Activated CD4-positive, alpha-beta T cell treated with anti-CD3 and anti-CD28 coated beads, Interleukin-2, amount 50 U/mL, for 48 hours (primary cell): ENCODE measurements at regions not wholly inside any gene's neighbourhood (a gene's known extent, or its start where the extent isn't known, plus 50 kb on each side); places are given as distances from the start of the nearest gene placed in this dataset.

ENCODE experiments used
- DNase-seq, 2 experiments: peaks; one replicate each; pipeline ENCODE4 v3.0.0-alpha.2; 2020

DNA sequence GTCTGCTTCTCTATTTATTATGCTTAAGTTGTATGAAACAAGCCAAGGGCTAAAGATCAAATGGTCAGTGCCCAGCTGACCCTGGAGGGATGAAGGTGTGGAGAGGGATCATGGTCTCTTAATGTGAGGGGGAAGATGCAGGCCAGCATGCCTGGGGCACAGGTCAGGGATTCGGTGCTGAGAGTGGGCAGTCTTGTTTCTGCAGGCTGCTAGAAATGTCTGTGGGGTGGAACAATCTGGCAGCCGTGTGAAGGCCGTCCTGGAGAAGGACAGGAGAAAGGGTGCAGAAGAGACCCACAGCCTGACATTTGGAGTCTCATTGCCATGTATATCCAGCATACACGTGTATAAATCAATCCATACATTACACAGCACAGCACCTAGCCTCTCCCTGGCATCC lies 258.3 kb upstream of the MOCS1 start:
- DNase-seq: no peak

DNA sequence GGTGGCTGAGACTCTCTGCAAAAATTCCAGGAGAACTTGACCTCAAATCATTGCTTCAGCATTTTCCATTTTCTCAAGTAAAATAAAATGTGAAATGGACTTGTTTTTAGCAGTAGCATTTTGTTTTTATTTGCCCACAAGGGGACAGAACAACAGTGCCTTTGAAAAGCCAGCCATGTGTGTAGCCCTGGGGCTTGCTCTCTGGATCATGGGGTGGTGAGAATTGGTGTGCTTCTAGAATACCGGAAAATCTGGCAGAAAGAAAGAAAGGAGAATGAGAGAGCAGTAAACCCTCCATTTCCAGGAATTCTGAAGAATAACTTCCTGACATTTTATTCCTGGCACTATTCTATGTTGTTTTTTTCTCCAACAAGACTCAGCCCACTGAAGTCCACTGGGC lies 254.7 kb upstream of the MOCS1 start:
- DNase-seq: no peak

DNA sequence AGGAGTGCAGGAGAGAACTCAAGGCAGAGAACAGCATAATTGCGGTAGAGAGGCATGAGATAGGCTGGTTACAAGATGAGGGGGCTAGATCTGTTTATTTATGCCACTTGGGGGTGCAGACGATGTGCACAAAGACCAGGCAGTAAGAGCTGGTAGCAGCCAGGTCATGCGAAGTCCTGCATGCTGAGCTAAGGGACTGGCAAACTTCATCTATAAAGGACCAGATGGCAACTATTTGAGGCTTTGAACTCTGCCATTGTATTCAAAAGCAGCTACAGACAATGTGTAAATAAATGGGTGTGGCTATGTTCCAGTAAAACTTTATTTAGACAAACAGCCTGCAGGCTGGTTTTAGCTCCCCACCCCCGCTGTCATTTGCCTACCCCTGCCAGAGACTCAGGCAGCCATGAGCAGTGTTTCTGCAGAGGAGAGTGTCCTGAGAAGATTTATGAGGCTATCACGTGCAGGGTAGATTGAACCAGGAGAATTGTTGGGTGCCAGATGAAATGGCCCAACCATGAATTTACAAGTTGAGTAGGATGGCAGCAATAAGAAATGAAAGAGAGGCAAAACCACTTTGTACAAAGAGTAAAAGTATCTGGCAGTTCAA lies 253.4 kb upstream of the MOCS1 start:
- no peak for DNase-seq

GRCh38 chr6:40185486-40185885 lies 251.2 kb upstream of the MOCS1 start:
- DNase-seq: no peak

- no peak for DNase-seq
These were observed 249.6 kb upstream of the MOCS1 start for GRCh38 chr6:40183902-40184301.

GRCh38 chr6:40181367-40181766 lies 247.1 kb upstream of the MOCS1 start:
- DNase-seq: no peak

- DNase-seq: no peak
These were observed 246.0 kb upstream of the MOCS1 start for GRCh38 chr6:40180271-40180670.

GRCh38 chr6:40179496-40179895 lies 245.2 kb upstream of the MOCS1 start:
- no peak for DNase-seq

DNA sequence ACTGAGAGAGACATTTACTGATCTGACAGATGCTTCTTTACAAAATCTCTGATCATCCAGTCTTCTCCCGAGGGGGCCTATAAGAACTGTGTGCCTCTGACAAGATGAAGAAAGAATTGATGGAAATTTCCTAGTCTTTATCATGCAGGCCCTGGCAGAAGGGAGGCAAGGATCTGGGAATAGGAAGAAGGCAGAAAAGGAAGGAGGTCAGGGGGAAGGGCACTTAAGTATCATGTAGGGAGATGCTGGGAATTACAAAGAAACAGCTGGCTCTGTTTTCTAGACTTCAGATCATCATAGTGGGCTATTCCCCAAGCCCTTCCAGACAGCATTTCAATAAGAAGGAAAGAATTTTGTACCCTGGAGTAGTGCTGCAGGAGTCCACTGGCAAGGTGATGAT lies 243.3 kb upstream of the MOCS1 start:
- DNase-seq: no peak

DNA sequence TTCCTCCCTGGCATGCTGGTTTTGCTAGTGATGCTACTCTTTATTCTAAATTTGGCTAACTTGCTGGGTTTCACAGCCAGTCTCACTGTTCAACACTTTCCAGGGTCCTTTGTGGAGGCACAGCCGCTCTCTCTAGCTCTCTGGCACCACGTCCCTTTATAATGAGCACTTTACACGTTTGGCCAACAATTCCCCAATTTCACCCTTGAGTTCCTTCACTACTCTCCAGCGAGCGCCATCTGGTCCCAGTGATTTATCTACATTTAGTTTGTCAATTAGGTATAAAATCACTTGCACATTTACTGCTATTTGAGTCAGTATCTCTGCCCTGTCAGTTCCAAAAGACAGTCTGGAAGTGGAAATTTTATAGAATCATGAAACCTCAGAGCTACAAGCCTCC lies 241.9 kb upstream of the MOCS1 start:
- no peak for DNase-seq

- DNase-seq: no peak
These were observed 238.0 kb upstream of the MOCS1 start for GRCh38 chr6:40172272-40172671.

DNA sequence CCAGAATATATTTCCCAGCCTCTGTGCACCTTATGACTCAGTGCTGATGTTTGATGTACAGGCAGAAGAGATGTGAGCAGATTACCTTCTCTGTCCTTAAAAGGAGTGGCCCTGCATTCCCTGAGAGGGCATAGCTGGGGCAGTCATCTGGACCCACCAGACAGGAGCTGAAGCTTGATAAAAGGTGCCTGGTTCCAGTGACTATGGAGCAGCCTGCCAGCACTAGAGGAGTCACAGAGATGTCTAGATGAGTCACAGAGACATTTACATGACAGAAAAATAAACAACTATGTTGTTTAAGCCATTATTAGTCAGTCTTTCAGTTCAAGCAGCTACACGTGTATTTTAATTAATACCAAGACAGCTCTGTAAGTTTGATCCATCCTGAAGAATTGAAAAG lies 237.1 kb upstream of the MOCS1 start:
- DNase-seq: no peak

GRCh38 chr6:40170856-40171255 lies 236.6 kb upstream of the MOCS1 start:
- DNase-seq: no peak

GRCh38 chr6:40169878-40170277 lies 235.6 kb upstream of the MOCS1 start:
- DNase-seq: no peak

- no peak for DNase-seq
These were observed 232.7 kb upstream of the MOCS1 start for GRCh38 chr6:40166963-40167362.

- no peak for DNase-seq
These were observed 230.9 kb upstream of the MOCS1 start for GRCh38 chr6:40165036-40165709.

GRCh38 chr6:40164345-40164755 lies 230.1 kb upstream of the MOCS1 start:
- DNase-seq: no peak

GRCh38 chr6:40163924-40164323 lies 229.7 kb upstream of the MOCS1 start:
- no peak for DNase-seq

DNA sequence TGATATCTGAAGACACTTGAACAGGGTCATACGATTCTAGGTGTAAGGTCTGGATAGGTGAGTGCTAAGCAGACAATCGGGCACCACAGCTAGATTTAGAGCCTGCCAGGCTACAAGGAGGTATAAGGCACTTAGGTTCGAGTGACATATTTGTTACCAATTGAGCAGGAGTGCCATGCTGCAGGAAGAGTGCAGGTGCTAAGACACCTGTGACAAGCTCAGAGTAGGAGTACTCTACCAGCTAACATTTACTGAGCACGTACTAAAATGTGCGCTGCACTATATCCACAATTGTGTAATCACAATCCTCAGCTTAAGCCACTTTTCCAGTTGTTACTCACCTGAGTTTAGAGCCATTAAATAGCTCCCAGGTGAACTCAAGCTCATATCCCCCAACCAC lies 227.8 kb upstream of the MOCS1 start:
- DNase-seq: no peak

- DNase-seq: no peak
These were observed 226.6 kb upstream of the MOCS1 start for GRCh38 chr6:40160826-40161225.

DNA sequence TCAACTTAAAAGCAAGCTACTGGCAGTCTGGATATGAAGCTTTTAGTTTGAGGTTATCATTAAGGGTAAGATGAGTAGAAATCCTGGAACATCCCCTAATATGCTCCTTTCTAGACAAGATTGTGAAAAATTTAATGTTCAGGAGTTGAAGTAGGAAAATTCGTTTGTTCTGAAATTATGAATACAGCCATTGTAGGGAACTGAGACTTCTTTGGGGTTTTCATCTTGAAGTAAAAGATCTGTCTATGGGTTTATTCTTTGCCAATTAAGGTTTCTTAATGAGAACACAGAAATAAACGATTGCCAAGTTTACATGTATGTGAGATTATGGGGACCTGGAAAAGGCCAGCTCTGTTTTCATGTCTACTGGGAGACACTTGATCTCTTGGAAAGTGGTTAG lies 225.6 kb upstream of the MOCS1 start:
- DNase-seq: no peak

- no peak for DNase-seq
These were observed 218.6 kb upstream of the MOCS1 start for GRCh38 chr6:40152701-40153436.

DNA sequence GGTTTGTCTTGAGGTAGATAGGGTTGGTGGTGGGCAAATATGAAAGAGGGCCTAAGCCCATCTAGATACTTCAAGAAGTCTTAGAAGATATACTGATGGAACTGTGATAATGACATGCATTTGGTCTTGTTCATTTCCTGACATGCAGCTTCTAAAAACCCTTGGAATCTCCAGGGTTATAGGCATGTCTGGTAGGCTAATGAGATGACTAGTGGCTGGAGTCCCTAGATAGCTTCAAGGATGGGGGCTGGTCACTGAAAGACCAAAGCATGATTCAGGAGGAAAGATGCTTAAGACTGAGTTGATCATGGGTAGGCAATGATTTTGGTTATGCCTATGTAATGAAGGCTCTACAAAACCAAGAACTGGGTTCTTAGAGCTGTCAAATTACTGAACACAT lies 217.9 kb upstream of the MOCS1 start:
- DNase-seq: no peak

DNA sequence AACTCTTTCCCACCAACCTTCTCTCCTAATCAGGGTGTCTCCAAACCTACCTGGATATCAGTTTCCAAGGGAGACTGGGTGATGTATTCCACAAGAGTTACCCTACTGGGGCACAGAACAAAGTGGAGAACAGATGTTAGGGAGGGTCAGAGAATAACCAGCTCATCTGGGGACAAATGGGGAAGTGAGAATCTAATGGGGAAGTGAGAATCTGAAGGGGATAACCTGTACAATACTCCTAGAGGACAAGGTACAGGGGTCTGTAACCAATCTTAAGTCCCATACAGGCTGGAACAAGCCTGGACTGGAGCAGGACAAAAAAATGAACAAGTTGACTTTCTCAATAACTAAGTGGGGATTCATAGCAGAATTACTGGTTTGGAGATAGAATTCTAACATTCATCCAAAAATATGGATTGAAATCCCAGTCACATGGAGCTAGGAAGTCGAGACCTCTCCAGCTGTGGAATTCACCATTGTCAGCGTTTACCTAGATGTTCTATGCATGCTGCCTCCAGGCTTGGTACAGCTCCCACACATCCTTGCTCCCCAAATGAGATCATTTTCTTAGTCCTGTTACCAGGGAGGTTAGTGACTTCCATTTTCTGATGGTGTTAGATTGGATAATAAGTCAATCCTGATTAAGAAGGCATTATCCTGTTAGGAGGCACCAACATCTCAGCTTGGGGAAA lies 214.8 kb upstream of the MOCS1 start:
- no peak for DNase-seq
